Pancreas (tissue), 10 donors: ENCODE measurements at regions not wholly inside any gene's neighbourhood (a gene's known extent, or its start where the extent isn't known, plus 50 kb on each side); places are given as distances from the start of the nearest gene placed in this dataset.

Experiments
- ATAC-seq, 4 donors: fragments of 200-7000 bp; cut with Tn5 transposase; one replicate each; pipeline versions ENCODE4 v1.8.0 to v1.9.1; 2020; ENCODE audit warnings: mild to moderate bottlenecking in 4 of 4, moderate library complexity in 4 of 4
- DNase-seq, 6 donors: peaks; one replicate each; pipeline ENCODE4 v3.0.0-alpha.2; 2020
- FAIRE-seq: peaks from 2 replicates; lab custom pipeline; 2012; peaks lifted over from hg19 to GRCh38; lab: Jason Lieb, UNC
- H3K27ac ChIP-seq, 4 donors: fragments of 200-600 bp; sonication (generic); 1 replicate in 3 of 4; 2 replicates in 1 of 4; pipeline versions ENCODE4 v1.5.0 to v1.8.0; 2020
- H3K27me3 ChIP-seq, 4 donors: fragments of 200-600 bp; one replicate each; pipeline ENCODE4 v1.8.0; 2021
- H3K36me3 ChIP-seq, 3 donors: fragments of 200-600 bp; sonication (generic) in 1 of 3; one replicate each; pipeline versions ENCODE4 v1.5.0 to v1.8.0; 2020 to 2021
- H3K4me1 ChIP-seq, 3 donors: fragments of 200-600 bp; one replicate each; pipeline ENCODE4 v1.8.0; 2021
- H3K4me3 ChIP-seq, 4 donors: fragments of 200-600 bp; sonication (generic) in 2 of 4; one replicate each; pipeline versions ENCODE4 v1.5.0 to v1.8.0; 2020 to 2021
- H3K9me3 ChIP-seq, 4 donors: fragments of 200-600 bp; one replicate each; pipeline ENCODE4 v1.8.0; 2021
- CTCF ChIP-seq, 4 donors: fragments of 200-600 bp; sonication (generic) in 3 of 4; IDR thresholded peaks; one replicate each; pipeline versions ENCODE4 v1.5.0 to v1.8.0; 2021; ENCODE audit warnings: antibody characterized with exemption in 4 of 4
- WGBS, 2 donors: extraction: QIAGEN DNeasy Blood & Tissue Kit; methylation state at CpG; one replicate each; pipeline ENCODE4 v1.1.7; 2013; 5-methylcytosine and 5-hydroxymethylcytosine counted together
- intact Hi-C, 3 donors: fragments of 100-400 bp; cut with DNase I; formaldehyde crosslinking; loops; one replicate each; pipeline versions ENCODE4 v1.11.1 to v1.14.2; 2022
- donor health status: healthy with polysubstance abuse.
- donor health status: DM: no; HTN: no; CAD: no; lungs with moderate emphysema.
- donor health status: DM: no; HTN: no; CAD: no.
- donor health status: control.
- donor health status: control.
- donor health status: Bipolar disorder and iron deficiency.
- donor health status: DM: yes; HTN: yes; CAD: no.
- donor health status: DM: no; HTN: no; CAD: no.
- donor health status: DM: no; HTN: no; CAD: no.
- donor health status: DM: yes; HTN: yes; CAD: no.

DNA sequence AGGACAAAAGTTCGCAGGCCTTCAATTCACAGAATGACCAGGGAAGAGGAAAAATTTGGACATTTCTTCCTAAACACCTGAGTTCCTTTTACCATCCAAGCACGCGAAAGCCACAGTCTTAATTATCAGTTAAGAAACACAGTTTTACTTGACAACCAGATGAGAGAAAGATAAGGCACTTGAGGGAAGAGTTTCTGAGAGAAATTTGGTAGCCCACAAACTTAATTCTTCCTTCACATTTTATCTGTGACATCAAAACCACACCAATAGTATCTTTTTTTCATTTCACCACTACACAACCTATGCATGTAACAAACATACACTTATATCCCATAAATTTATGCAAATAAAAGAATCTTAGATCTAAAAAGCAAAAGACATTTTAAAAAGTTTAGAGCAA lies 326.6 kb downstream of the MZT1 start:
- no peak overlapping the region for H3K27ac ChIP-seq
- ATAC-seq (no peak), DNase-seq (no peak), FAIRE-seq (no peak)
- H3K36me3 ChIP-seq, result no peaks in the 10 kb centered on the region
- H3K4me3 ChIP-seq, result no peak overlapping the region
- no peaks in the 10 kb centered on the region for H3K4me1 ChIP-seq
- WGBS, 2 donors, result 77 to 90% methylated on average over 3 of the region's 3 CpGs
- intact Hi-C loops, result no loop called here
- no peaks in the 10 kb centered on the region for H3K27me3 ChIP-seq
- no peaks in the 10 kb centered on the region for H3K9me3 ChIP-seq
- TF ChIP-seq CTCF (IDR thresholded peaks at IDR 0.05), result no peak

- WGBS, 2 donors, result 94 to 96% methylated on average over 4 of the region's 4 CpGs
- H3K27me3 ChIP-seq, result no peaks in the 10 kb centered on the region
- FAIRE-seq (no peak), ATAC-seq (no peak), DNase-seq (no peak)
- H3K4me3 ChIP-seq, result no peak overlapping the region
- intact Hi-C loops, result no loop called here
- no peak for TF ChIP-seq CTCF (IDR thresholded peaks at IDR 0.05)
- H3K4me1 ChIP-seq, result no peaks in the 10 kb centered on the region
- no peaks in the 10 kb centered on the region for H3K36me3 ChIP-seq
- H3K9me3 ChIP-seq, result no peaks in the 10 kb centered on the region
- H3K27ac ChIP-seq, result no peak overlapping the region
Measured at GRCh38 chr13:72399351-72399750, 328.1 kb downstream of the MZT1 start.

- no peak overlapping the region for H3K27ac ChIP-seq
- DNase-seq (no peak), ATAC-seq (no peak), FAIRE-seq (no peak)
- no peak overlapping the region for H3K4me3 ChIP-seq
- no peaks in the 10 kb centered on the region for H3K27me3 ChIP-seq
- TF ChIP-seq CTCF (IDR thresholded peaks at IDR 0.05), result no peak
- no peaks in the 10 kb centered on the region for H3K4me1 ChIP-seq
- no peaks in the 10 kb centered on the region for H3K36me3 ChIP-seq
- 50 to 51% methylated on average over 1 of the region's 1 CpG for WGBS, 2 donors
- H3K9me3 ChIP-seq, result no peaks in the 10 kb centered on the region
- intact Hi-C loops, result no loop called here
Measured at GRCh38 chr13:72397265-72397664, 330.2 kb downstream of the MZT1 start.

DNA sequence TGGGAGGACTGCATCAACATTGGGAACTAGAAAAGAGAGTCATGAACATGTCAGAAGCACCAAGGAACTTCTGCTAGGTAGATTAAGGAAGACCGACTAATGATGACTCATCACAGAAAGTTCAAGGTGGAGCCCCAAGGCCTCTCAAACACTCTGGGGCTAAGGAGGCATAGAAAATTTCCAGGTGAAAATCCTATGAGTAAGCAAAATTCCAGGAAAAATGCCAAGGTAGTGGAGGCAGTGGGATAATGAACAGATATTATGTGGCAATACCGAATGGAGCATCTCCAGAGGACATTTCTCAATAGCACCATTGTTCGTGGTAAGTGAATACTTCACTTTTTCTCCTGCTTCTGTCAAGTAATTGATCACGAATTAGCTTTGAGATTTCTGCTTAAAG lies 336.5 kb downstream of the MZT1 start:
- TF ChIP-seq CTCF (IDR thresholded peaks at IDR 0.05), result no peak
- 74 to 82% methylated on average over 4 of the region's 4 CpGs for WGBS, 2 donors
- peak in 1 of 4 donors; percentile 88 for ATAC-seq

GRCh38 chr13:72386138-72386684 lies 341.2 kb downstream of the MZT1 start:
- intact Hi-C loops, result no loop called here
- Histone ChIP-seq H3K36me3 (no peaks in the 10 kb centered on the region), H3K27me3 (no peaks in the 10 kb centered on the region), H3K9me3 (no peaks in the 10 kb centered on the region), H3K27ac (no peak overlapping the region), H3K4me3 (no peak overlapping the region), H3K4me1 (peaks cover 0 to 10% (median 0%) of the 10 kb centered on the region in 3 donors)
- WGBS, 2 donors, result 83 to 84% methylated on average over 5 of the region's 5 CpGs
- ATAC-seq (no peak), FAIRE-seq (no peak), DNase-seq (no peak)
- TF ChIP-seq CTCF (IDR thresholded peaks at IDR 0.05), result no peak

More for the DNA sequence above, 336.5 kb downstream of the MZT1 start:
- intact Hi-C loops, result no loop called here
- no peaks in the 10 kb centered on the region for H3K36me3 ChIP-seq
- no peaks in the 10 kb centered on the region for H3K27me3 ChIP-seq
- H3K9me3 ChIP-seq, result no peaks in the 10 kb centered on the region
- H3K27ac ChIP-seq, result no peak overlapping the region
- H3K4me3 ChIP-seq, result no peak overlapping the region
- no peaks in the 10 kb centered on the region for H3K4me1 ChIP-seq
- FAIRE-seq (no peak), DNase-seq (no peak)
